Chondrocyte (in vitro differentiated cells): ENCODE measurements at regions not wholly inside any gene's neighbourhood (a gene's known extent, or its start where the extent isn't known, plus 50 kb on each side); places are given as distances from the start of the nearest gene placed in this dataset.

Experiments
- DNase-seq: peaks from one replicate; pipeline ENCODE4 v3.0.0; 2021; ENCODE audit warnings: mixed read lengths, low spot score
- H3K27ac Mint-ChIP-seq: one replicate; pipeline ENCODE4 v1.8.0; 2021; ENCODE audit warnings: mild to moderate bottlenecking, moderate library complexity, mixed read lengths; ENCODE audit not compliant: unreplicated experiment
- H3K27me3 Mint-ChIP-seq: 2 replicates; pipeline ENCODE4 v1.8.0; 2021; ENCODE audit warnings: low read depth, mixed read lengths
- H3K36me3 Mint-ChIP-seq: 2 replicates; pipeline ENCODE4 v1.8.0; 2021; ENCODE audit warnings: low read depth, mixed read lengths
- H3K4me1 Mint-ChIP-seq: 2 replicates; pipeline ENCODE4 v1.8.0; 2021; ENCODE audit warnings: low read depth, mild to moderate bottlenecking, mixed read lengths
- H3K4me3 Mint-ChIP-seq: one replicate; pipeline ENCODE4 v1.8.0; 2021; ENCODE audit warnings: mild to moderate bottlenecking, moderate library complexity, mixed read lengths; ENCODE audit not compliant: unreplicated experiment
- H3K9me3 Mint-ChIP-seq: 2 replicates; pipeline ENCODE4 v1.8.0; 2021; ENCODE audit warnings: low read depth, mixed read lengths
- CTCF ChIP-seq: fragments of 200-600 bp; sonication (generic); IDR thresholded peaks from 2 replicates; pipeline ENCODE4 v1.5.0; 2021; ENCODE audit warnings: antibody characterized with exemption, mild to moderate bottlenecking, moderate library complexity

GRCh38 chr16:73432850-73433730 lies 385.2 kb upstream of the ZFHX3 start:
- peaks cover 5% of the 10 kb centered on the region for H3K27me3 Mint-ChIP-seq
- TF ChIP-seq CTCF = no peak
- H3K9me3 Mint-ChIP-seq = no peaks in the 10 kb centered on the region
- H3K36me3 Mint-ChIP-seq = no peaks in the 10 kb centered on the region
- no peaks in the 10 kb centered on the region for H3K4me1 Mint-ChIP-seq
- no peak overlapping the region for H3K4me3 Mint-ChIP-seq
- H3K27ac Mint-ChIP-seq = no peak overlapping the region
- DNase-seq = no peak

DNA sequence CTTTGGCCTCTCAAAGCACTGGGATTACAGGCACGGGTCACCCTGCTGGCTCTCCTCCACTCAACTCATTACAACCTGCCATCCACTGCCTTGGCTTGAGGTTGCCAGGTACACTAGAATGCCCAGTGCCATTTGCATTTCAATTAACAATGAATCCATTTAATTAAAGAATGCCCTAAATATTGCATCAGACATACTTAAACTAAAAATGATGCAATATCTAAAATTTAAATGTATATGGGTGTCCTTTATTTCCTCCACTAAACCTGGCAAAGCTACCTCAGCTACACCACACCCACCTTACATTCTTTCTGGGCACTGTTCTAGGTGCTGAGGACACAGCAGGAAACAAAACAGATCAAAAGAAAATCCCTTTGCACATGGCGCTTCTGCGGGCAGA lies 382.2 kb upstream of the ZFHX3 start:
- H3K9me3 Mint-ChIP-seq = no peaks in the 10 kb centered on the region
- no peak for TF ChIP-seq CTCF
- H3K27ac Mint-ChIP-seq = no peak overlapping the region
- no peak overlapping the region for H3K4me3 Mint-ChIP-seq
- H3K4me1 Mint-ChIP-seq = no peaks in the 10 kb centered on the region
- DNase-seq = no peak
- no peaks in the 10 kb centered on the region for H3K27me3 Mint-ChIP-seq
- H3K36me3 Mint-ChIP-seq = no peaks in the 10 kb centered on the region

DNA sequence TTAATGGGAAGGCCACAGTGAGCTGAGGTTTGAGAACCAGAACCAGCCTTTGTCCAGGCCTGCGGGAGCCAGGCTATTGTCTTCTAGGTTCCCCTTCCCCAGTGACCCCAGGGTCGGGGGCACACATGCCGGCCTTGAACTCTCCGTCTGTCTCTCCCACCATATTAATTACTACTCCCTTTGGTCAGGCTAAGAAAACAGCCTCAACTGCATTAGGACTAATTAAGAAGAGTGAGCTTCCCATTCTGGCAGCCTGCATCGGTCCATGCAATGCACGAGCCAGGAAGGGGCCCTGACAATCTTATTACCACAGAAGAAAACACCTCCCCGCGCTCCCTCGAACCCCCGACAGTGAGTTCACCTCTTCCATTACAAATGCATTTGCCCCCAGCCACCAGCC lies 380.2 kb upstream of the ZFHX3 start:
- no peaks in the 10 kb centered on the region for H3K9me3 Mint-ChIP-seq
- no peak overlapping the region for H3K4me3 Mint-ChIP-seq
- TF ChIP-seq CTCF = no peak
- H3K36me3 Mint-ChIP-seq = no peaks in the 10 kb centered on the region
- H3K4me1 Mint-ChIP-seq = no peaks in the 10 kb centered on the region
- H3K27me3 Mint-ChIP-seq = no peaks in the 10 kb centered on the region
- H3K27ac Mint-ChIP-seq = no peak overlapping the region
- DNase-seq = no peak

- DNase-seq = no peak
- no peak overlapping the region for H3K4me3 Mint-ChIP-seq
- H3K36me3 Mint-ChIP-seq = no peaks in the 10 kb centered on the region
- H3K27me3 Mint-ChIP-seq = no peaks in the 10 kb centered on the region
- peaks cover 2% of the 10 kb centered on the region for H3K9me3 Mint-ChIP-seq
- H3K4me1 Mint-ChIP-seq = peaks cover 3% of the 10 kb centered on the region
- H3K27ac Mint-ChIP-seq = no peak overlapping the region
- TF ChIP-seq CTCF = no peak
Observed at GRCh38 chr16:73427164-73427563, 379.2 kb upstream of the ZFHX3 start.

- H3K4me1 Mint-ChIP-seq = peaks cover 5% of the 10 kb centered on the region
- no peaks in the 10 kb centered on the region for H3K36me3 Mint-ChIP-seq
- TF ChIP-seq CTCF = no peak
- peaks cover 2% of the 10 kb centered on the region for H3K9me3 Mint-ChIP-seq
- H3K27ac Mint-ChIP-seq = no peak overlapping the region
- H3K27me3 Mint-ChIP-seq = no peaks in the 10 kb centered on the region
- DNase-seq = no peak
- H3K4me3 Mint-ChIP-seq = no peak overlapping the region
Observed at GRCh38 chr16:73426433-73427160, 378.7 kb upstream of the ZFHX3 start.
